SK-N-SH treated with all-trans-retinoic acid at 6 μM for 48 hours (cell line): ENCODE measurements at regions not wholly inside any gene's neighbourhood (a gene's known extent, or its start where the extent isn't known, plus 50 kb on each side); places are given as distances from the start of the nearest gene placed in this dataset.

ENCODE experiments used
- ATAC-seq: fragments of 200-7000 bp; cut with Tn5 transposase; 3 replicates; pipeline ENCODE4 v1.9.1; 2020; ENCODE audit warnings: mild to moderate bottlenecking, moderate library complexity
- BACH2 ChIP-seq: fragments of 250-450 bp; sonication (Bioruptor Pico); IDR thresholded peaks from 2 replicates; pipeline ENCODE4 v1.9.0; 2021; ENCODE audit warnings: mild to moderate bottlenecking, borderline replicate concordance
- CREB5 ChIP-seq: fragments of 250-450 bp; sonication (Bioruptor Pico); IDR thresholded peaks from 2 replicates; pipeline ENCODE4 v1.5.1; 2020; ENCODE audit warnings: low read depth, mild to moderate bottlenecking, moderate library complexity
- CSRNP3 ChIP-seq: fragments of 250-450 bp; sonication (Bioruptor Pico); IDR thresholded peaks from 2 replicates; pipeline ENCODE4 v1.5.1; 2021; ENCODE audit warnings: mild to moderate bottlenecking, moderate library complexity
- ESRRG ChIP-seq: fragments of 250-450 bp; sonication (Bioruptor Pico); IDR thresholded peaks from 2 replicates; pipeline ENCODE4 v1.6.1; 2021; ENCODE audit warnings: mild to moderate bottlenecking
- GLIS3 ChIP-seq: fragments of 250-450 bp; sonication (Bioruptor Pico); IDR thresholded peaks from 2 replicates; pipeline ENCODE4 v1.5.0; 2020; ENCODE audit warnings: mild to moderate bottlenecking, moderate library complexity
- ISL1 ChIP-seq: fragments of 250-450 bp; sonication (Bioruptor Pico); IDR thresholded peaks from 2 replicates; pipeline ENCODE4 v2.1.2; 2022; ENCODE audit warnings: mild to moderate bottlenecking, moderate library complexity
- OSR1 ChIP-seq: fragments of 250-450 bp; sonication (Bioruptor Pico); IDR thresholded peaks from 2 replicates; pipeline ENCODE4 v1.8.0; 2022; ENCODE audit warnings: moderate library complexity, mild to moderate bottlenecking, inconsistent platforms
- PATZ1 ChIP-seq: fragments of 250-450 bp; sonication (Bioruptor Pico); IDR thresholded peaks from 2 replicates; pipeline ENCODE4 v1.8.0; 2020; ENCODE audit warnings: mild to moderate bottlenecking, moderate library complexity, borderline replicate concordance
- POU6F1 ChIP-seq: fragments of 250-450 bp; sonication (Bioruptor Pico); IDR thresholded peaks from 2 replicates; pipeline ENCODE4 v1.8.0; 2021; ENCODE audit warnings: low read depth, mild to moderate bottlenecking, moderate library complexity, borderline replicate concordance
- PPARA ChIP-seq: fragments of 250-450 bp; sonication (Bioruptor Pico); IDR thresholded peaks from 2 replicates; pipeline ENCODE4 v1.5.0; 2020; ENCODE audit warnings: mild to moderate bottlenecking, borderline replicate concordance
- RARB ChIP-seq: fragments of 250-450 bp; sonication (Bioruptor Pico); IDR thresholded peaks from 2 replicates; pipeline ENCODE4 v1.8.0; 2021; ENCODE audit warnings: mild to moderate bottlenecking, moderate library complexity
- SNAI2 ChIP-seq: fragments of 250-450 bp; sonication (Bioruptor Pico); IDR thresholded peaks from 2 replicates; pipeline ENCODE4 v1.5.0; 2020; ENCODE audit warnings: mild to moderate bottlenecking, moderate library complexity
- TCF4 ChIP-seq: fragments of 250-450 bp; sonication (Bioruptor Pico); IDR thresholded peaks from 2 replicates; pipeline ENCODE4 v1.8.0; 2021; ENCODE audit warnings: mild to moderate bottlenecking, moderate library complexity, borderline replicate concordance
- TSHZ2 ChIP-seq: fragments of 250-450 bp; sonication (Bioruptor Pico); IDR thresholded peaks from 2 replicates; pipeline ENCODE4 v1.5.0; 2020; ENCODE audit warnings: mild to moderate bottlenecking, moderate library complexity
- ZFP3 ChIP-seq: fragments of 250-450 bp; sonication (Bioruptor Pico); IDR thresholded peaks from 2 replicates; pipeline ENCODE4 v1.5.0; 2020; ENCODE audit warnings: mild to moderate bottlenecking, moderate library complexity
- ZNF565 ChIP-seq: fragments of 450-650 bp; formaldehyde crosslinking; conservative IDR thresholded peaks from 2 replicates; pipeline ENCODE4 v1.5.0; 2020; ENCODE audit warnings: low read depth, mild to moderate bottlenecking, moderate library complexity
- ZNF8 ChIP-seq: fragments of 450-650 bp; formaldehyde crosslinking; IDR thresholded peaks from 2 replicates; pipeline ENCODE4 v1.5.0; 2020; ENCODE audit warnings: mild to moderate bottlenecking, moderate library complexity

- ATAC-seq: no peak
- TF ChIP-seq PATZ1 (CRISPR knock-in tag) (no peak), PPARA (CRISPR knock-in tag) (no peak), ZNF565 (CRISPR knock-in tag) (no peak), BACH2 (CRISPR knock-in tag) (no peak), CSRNP3 (no peak), ZFP3 (CRISPR knock-in tag) (peak; percentile 93), TCF4 (CRISPR knock-in tag) (no peak)
- TF ChIP-seq, all 23 proteins: peak for 1
Measured at GRCh38 chr9:38198140-38198539, 129.1 kb upstream of the SHB start.

GRCh38 chr9:38196714-38197113, 127.7 kb upstream of the SHB start:
- no peak for TF ChIP-seq CREB5 (CRISPR knock-in tag)
- no peak for TF ChIP-seq RARB (CRISPR knock-in tag)
- TF ChIP-seq ZNF565 (CRISPR knock-in tag): no peak
- ATAC-seq: no peak

GRCh38 chr9:38195737-38196161, 126.7 kb upstream of the SHB start:
- no peak for ATAC-seq
- no peak for TF ChIP-seq POU6F1 (CRISPR knock-in tag)
- TF ChIP-seq ESRRG: no peak
- no peak for TF ChIP-seq RARB (CRISPR knock-in tag)

GRCh38 chr9:38194870-38195269, 125.8 kb upstream of the SHB start:
- TF ChIP-seq ISL1 (CRISPR knock-in tag): no peak
- TF ChIP-seq OSR1: no peak
- no peak for TF ChIP-seq TSHZ2 (CRISPR knock-in tag)
- no peak for TF ChIP-seq PATZ1 (CRISPR knock-in tag)
- no peak for TF ChIP-seq PPARA (CRISPR knock-in tag)
- TF ChIP-seq ESRRG: no peak
- TF ChIP-seq GLIS3 (CRISPR knock-in tag): no peak
- no peak for TF ChIP-seq TCF4 (CRISPR knock-in tag)
- TF ChIP-seq ZNF8 (CRISPR knock-in tag): no peak
- TF ChIP-seq CREB5 (CRISPR knock-in tag): no peak
- no peak for TF ChIP-seq SNAI2 (CRISPR knock-in tag)
- TF ChIP-seq ZNF565 (CRISPR knock-in tag): no peak
- no peak for ATAC-seq
